K562 (cell line): ENCODE measurements at regions not wholly inside any gene's neighbourhood (a gene's known extent, or its start where the extent isn't known, plus 50 kb on each side); places are given as distances from the start of the nearest gene placed in this dataset.

Source experiments
- ATAC-seq: fragments of 200-7000 bp; cut with Tn5 transposase; 3 replicates; pipeline ENCODE4 v1.9.1; 2020; ENCODE audit warnings: moderate library complexity
- BruUV-seq: library from RNA; stranded (reverse); fragments of 400-500 nt; replicated peaks from 2 replicates; lab custom pipeline; 2021; lab: Mats Ljungman, UMichigan
- CTCF ChIA-PET: fragments of 300-600 bp; formaldehyde crosslinking; extraction: SDS; loops from one replicate; lab custom pipeline; 2021; ENCODE audit warnings: low intra/inter-chr PET ratio; lab: Yijun Ruan, JAX
- POLR2A ChIA-PET: fragments of 300-600, 350-650 bp; sonication (Branson Sonifier 250); formaldehyde crosslinking; extraction: SDS; loops from one replicate; lab custom pipeline; 2021; ENCODE audit warnings: antibody characterized with exemption, inconsistent platforms; lab: Yijun Ruan, JAX
- DNase-seq, 4 experiments: peaks; one replicate each; pipeline versions ENCODE4 v3.0.0 to v3.0.0-alpha.2; 2011 to 2018; ENCODE audit warnings: low spot score in 3 of 4, mixed read lengths in 3 of 4; ENCODE audit errors: extremely low read depth in 1 of 4
- FAIRE-seq: peaks from 2 replicates; lab custom pipeline; 2011; peaks lifted over from hg19 to GRCh38; lab: Jason Lieb, UNC
- H2AFZ ChIP-seq: 2 replicates; pipeline ENCODE4 v1.6.0; 2011; ENCODE audit warnings: low read depth, low read length, control low read depth, inconsistent platforms
- H3K27ac ChIP-seq: fragments of 200-600 bp; 3 replicates; pipeline ENCODE4 v1.8.0; 2011; ENCODE audit warnings: low read depth, mild to moderate bottlenecking, control low read depth, inconsistent platforms, low read length, moderate library complexity, mixed read lengths; ENCODE audit errors: extremely low read depth
- H3K27me3 ChIP-seq, 2 experiments: fragments of 300-600 bp in 1 of 2; 2 replicates in 1 of 2; 3 replicates in 1 of 2; pipeline versions ENCODE4 v1.6.0 to v1.8.0; 2011; ENCODE audit warnings: inconsistent platforms in 2 of 2, low read length in 2 of 2, mild to moderate bottlenecking in 1 of 2, mixed read lengths in 1 of 2, moderate library complexity in 1 of 2; ENCODE audit not compliant: control insufficient read depth in 2 of 2, insufficient read depth in 2 of 2
- H3K36me3 ChIP-seq: fragments of 300-600 bp; 3 replicates; pipeline ENCODE4 v1.8.0; 2011; ENCODE audit warnings: mild to moderate bottlenecking, low read length, inconsistent platforms; ENCODE audit not compliant: control insufficient read depth, insufficient read depth
- H3K4me1 ChIP-seq, 2 experiments: fragments of 200-600 bp in 1 of 2; replicated peaks in 1 of 2; 2 replicates in 1 of 2; 3 replicates in 1 of 2; pipeline versions ENCODE4 v1.5.1 to v1.8.0; 2011; ENCODE audit warnings: inconsistent platforms in 2 of 2, low read length in 2 of 2, mild to moderate bottlenecking in 1 of 2, mixed read lengths in 1 of 2, moderate library complexity in 1 of 2; ENCODE audit not compliant: control insufficient read depth in 2 of 2, insufficient read depth in 2 of 2
- H3K4me2 ChIP-seq: 2 replicates; pipeline ENCODE4 v1.6.1; 2011; ENCODE audit warnings: low read length, control low read depth, inconsistent platforms, mixed read lengths; ENCODE audit not compliant: insufficient read depth
- H3K4me3 ChIP-seq: fragments of 200-600 bp; sonication (generic), shearing (Covaris generic); 2 replicates; pipeline ENCODE4 v1.5.1; 2016; ENCODE audit warnings: control low read depth, inconsistent platforms
- H3K79me2 ChIP-seq: fragments of 200-600 bp; 3 replicates; pipeline ENCODE4 v1.8.0; 2011; ENCODE audit warnings: low read length, inconsistent platforms; ENCODE audit not compliant: control insufficient read depth, insufficient read depth
- H3K9ac ChIP-seq, 2 experiments: 2 replicates each; pipeline versions ENCODE4 v1.6.0 to v1.6.1; 2011; ENCODE audit warnings: low read depth in 2 of 2, low read length in 2 of 2, control low read depth in 1 of 2, inconsistent platforms in 1 of 2, mild to moderate bottlenecking in 1 of 2, mixed read lengths in 1 of 2; ENCODE audit not compliant: insufficient read depth in 1 of 2
- H3K9me1 ChIP-seq: one replicate; pipeline ENCODE4 v1.6.0; 2011; ENCODE audit warnings: inconsistent platforms, mild to moderate bottlenecking, low read length, moderate library complexity; ENCODE audit not compliant: control insufficient read depth, insufficient read depth
- H3K9me3 ChIP-seq: replicated peaks from 2 replicates; pipeline ENCODE4 v1.5.1; 2011; ENCODE audit warnings: low read depth, low read length, inconsistent platforms; ENCODE audit not compliant: control insufficient read depth, insufficient read depth
- H4K20me1 ChIP-seq: replicated peaks from 2 replicates; pipeline ENCODE4 v1.6.1; 2011; ENCODE audit warnings: low read length, inconsistent platforms, mixed read lengths; ENCODE audit not compliant: control insufficient read depth, insufficient read depth
- ETV6 ChIP-seq, 3 experiments: fragments of 150-350 bp in 1 of 3; sonication (generic) in 1 of 3; formaldehyde crosslinking in 1 of 3; IDR thresholded peaks; 2 replicates each; pipeline versions ENCODE4 v1.6.1 to v1.8.0; 2014 to 2022; ENCODE audit warnings: borderline replicate concordance in 2 of 3, low read depth in 2 of 3, antibody characterized with exemption in 1 of 3, low read length in 1 of 3, mild to moderate bottlenecking in 1 of 3, missing genetic modification reagents in 1 of 3
- NR2C1 ChIP-seq, 2 experiments: fragments of 450-650 bp; IDR thresholded peaks; 2 replicates each; pipeline ENCODE4 v1.6.1; 2017; ENCODE audit warnings: mild to moderate bottlenecking in 2 of 2, antibody characterized with exemption in 1 of 2, inconsistent platforms in 1 of 2, missing compliant biosample characterization in 1 of 2, missing genetic modification characterization in 1 of 2
- WGBS: fragments of 100-300 bp; shearing (Covaris generic); methylation state at CpG from one replicate; pipeline ENCODE4 v1.1.6; 2016; ENCODE audit warnings: low coverage, mixed read lengths; ENCODE audit not compliant: insufficient coverage; ENCODE audit errors: missing lambda C conversion rate; 5-methylcytosine and 5-hydroxymethylcytosine counted together
- in situ Hi-C: fragments of 300-500 bp; cut with MboI; formaldehyde crosslinking; loops from 4 replicates; pipeline ENCODE4 v1.15.0; 2018; ENCODE audit warnings: inconsistent platforms, mixed read lengths
- intact Hi-C: fragments of 100-400 bp; cut with micrococcal nuclease; formaldehyde crosslinking; loops from 2 replicates; pipeline ENCODE4 v1.14.2; 2022
- TF ChIP-seq, protein P1 (sequence below): conservative IDR thresholded peaks from 2 replicates; pipeline ENCODE4 v1.6.1; 2011; ENCODE audit warnings: low read depth, mild to moderate bottlenecking, low read length; ENCODE audit not compliant: control insufficient read depth
- TF ChIP-seq, protein P2 (sequence below): sonication (generic); formaldehyde crosslinking; IDR thresholded peaks from 2 replicates; pipeline ENCODE4 v1.8.1; 2022; ENCODE audit warnings: missing genetic modification reagents

DNA sequence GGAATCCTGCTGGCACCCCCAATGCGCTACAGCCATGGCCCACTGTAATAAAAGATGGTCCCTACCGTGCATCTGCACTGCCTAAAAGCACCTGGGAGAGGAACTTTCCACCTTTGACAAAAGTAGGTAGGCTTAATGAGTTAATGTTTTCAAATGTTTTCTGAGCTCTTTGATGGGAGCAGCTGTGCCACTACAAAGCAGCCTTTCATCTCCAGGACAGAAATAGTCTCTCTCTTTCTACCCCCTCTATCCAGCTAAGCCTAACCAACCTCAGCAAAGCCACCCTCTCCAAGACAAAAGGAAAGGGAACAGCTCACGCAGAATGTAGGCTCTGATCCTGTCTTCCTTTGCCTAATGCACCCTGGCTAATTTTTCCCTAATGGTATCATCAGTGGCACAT, 560.2 kb downstream of the UQCRFS1 start:
- H3K4me2 ChIP-seq, result no peak overlapping the region
- no peak overlapping the region for H2AFZ ChIP-seq
- ATAC-seq (no peak), FAIRE-seq (no peak), DNase-seq (no peak)
- no peaks in the 10 kb centered on the region for H3K79me2 ChIP-seq
- H3K4me1 ChIP-seq, result no peaks in the 10 kb centered on the region
- POLR2A ChIA-PET, result interaction anchor here (0.6 kb wide), 1 partner anchor 41 kb away, joined by 4 read pairs; no protein-coding TSS in a partner anchor
- no peak overlapping the region for H3K4me3 ChIP-seq
- no peaks in the 10 kb centered on the region for H4K20me1 ChIP-seq
- H3K36me3 ChIP-seq, result 0 out of 3 replicates have a peak, but pooled peaks cover under 1% of the 10 kb centered on the region
- H3K9ac ChIP-seq, result no peak overlapping the region
- no peaks in the 10 kb centered on the region for H3K27me3 ChIP-seq
- CTCF ChIA-PET, result no interaction called here
- no TSS peak for BruUV-seq
- H3K9me1 ChIP-seq, result no peaks in the 10 kb centered on the region
- intact Hi-C loops (no loop called here), in situ Hi-C loops (no loop called here)
- H3K9me3 ChIP-seq, result no peaks in the 10 kb centered on the region
- H3K27ac ChIP-seq, result no peak overlapping the region
- TF ChIP-seq, protein P1, sequence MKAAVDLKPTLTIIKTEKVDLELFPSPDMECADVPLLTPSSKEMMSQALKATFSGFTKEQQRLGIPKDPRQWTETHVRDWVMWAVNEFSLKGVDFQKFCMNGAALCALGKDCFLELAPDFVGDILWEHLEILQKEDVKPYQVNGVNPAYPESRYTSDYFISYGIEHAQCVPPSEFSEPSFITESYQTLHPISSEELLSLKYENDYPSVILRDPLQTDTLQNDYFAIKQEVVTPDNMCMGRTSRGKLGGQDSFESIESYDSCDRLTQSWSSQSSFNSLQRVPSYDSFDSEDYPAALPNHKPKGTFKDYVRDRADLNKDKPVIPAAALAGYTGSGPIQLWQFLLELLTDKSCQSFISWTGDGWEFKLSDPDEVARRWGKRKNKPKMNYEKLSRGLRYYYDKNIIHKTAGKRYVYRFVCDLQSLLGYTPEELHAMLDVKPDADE, result no peak
- TF ChIP-seq NR2C1 (IDR thresholded peaks at IDR 0.05), result no peak
- TF ChIP-seq NR2C1 (tag; IDR thresholded peaks at IDR 0.05), result no peak
- TF ChIP-seq ETV6 (IDR thresholded peaks at IDR 0.05; ENCODE audit: borderline replicate concordance in 1 of 2, low read depth in 2 of 2, low read length in 1 of 2), result no peak
- TF ChIP-seq ETV6 (CRISPR knock-in tag; IDR thresholded peaks at IDR 0.05; ENCODE audit: borderline replicate concordance), result no peak
- TF ChIP-seq, protein P2, sequence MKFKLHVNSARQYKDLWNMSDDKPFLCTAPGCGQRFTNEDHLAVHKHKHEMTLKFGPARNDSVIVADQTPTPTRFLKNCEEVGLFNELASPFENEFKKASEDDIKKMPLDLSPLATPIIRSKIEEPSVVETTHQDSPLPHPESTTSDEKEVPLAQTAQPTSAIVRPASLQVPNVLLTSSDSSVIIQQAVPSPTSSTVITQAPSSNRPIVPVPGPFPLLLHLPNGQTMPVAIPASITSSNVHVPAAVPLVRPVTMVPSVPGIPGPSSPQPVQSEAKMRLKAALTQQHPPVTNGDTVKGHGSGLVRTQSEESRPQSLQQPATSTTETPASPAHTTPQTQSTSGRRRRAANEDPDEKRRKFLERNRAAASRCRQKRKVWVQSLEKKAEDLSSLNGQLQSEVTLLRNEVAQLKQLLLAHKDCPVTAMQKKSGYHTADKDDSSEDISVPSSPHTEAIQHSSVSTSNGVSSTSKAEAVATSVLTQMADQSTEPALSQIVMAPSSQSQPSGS, result no peak
- TF ChIP-seq, all 486 proteins: peak for 0
- WGBS, result 52% methylated on average over 3 of the region's 3 CpGs
